ENCODE measurements at regions not wholly inside any gene's neighbourhood (a gene's known extent, or its start where the extent isn't known, plus 50 kb on each side); places are given as distances from the start of the nearest gene placed in this dataset.

- DNase-seq, result no peak
Observed at GRCh38 chr5:96157841-96158291, 196.2 kb upstream of the ELL2 start.

- no peak for DNase-seq
Observed at GRCh38 chr5:96157077-96157780, 195.6 kb upstream of the ELL2 start.

- DNase-seq, result no peak
Observed at GRCh38 chr5:96155147-96155546, 193.5 kb upstream of the ELL2 start.

- no peak for DNase-seq
Observed at GRCh38 chr5:96151891-96152290, 190.2 kb upstream of the ELL2 start.

DNA sequence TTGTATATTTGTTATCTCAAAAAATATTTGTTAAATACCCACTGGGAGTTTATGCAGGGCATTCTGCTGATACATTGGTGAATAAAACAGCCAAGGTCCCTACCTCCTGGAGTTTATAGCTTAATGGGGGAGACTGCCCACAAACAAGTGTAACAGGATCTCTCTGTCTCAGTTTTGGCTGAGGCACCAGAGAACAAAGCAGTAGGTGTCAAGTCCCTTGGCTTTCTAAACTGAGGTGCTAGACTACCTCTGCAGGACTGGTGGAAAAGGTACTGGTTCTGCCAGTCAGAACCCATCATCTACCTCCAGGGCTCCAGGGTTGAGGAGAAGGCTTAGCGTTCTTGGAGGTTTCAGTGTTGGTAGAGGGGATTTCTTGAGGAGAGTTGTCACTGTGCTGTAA is 188.4 kb upstream of the ELL2 start:
- no peak for DNase-seq

- no peak for DNase-seq
Observed at GRCh38 chr5:96149546-96149945, 187.9 kb upstream of the ELL2 start.

DNA sequence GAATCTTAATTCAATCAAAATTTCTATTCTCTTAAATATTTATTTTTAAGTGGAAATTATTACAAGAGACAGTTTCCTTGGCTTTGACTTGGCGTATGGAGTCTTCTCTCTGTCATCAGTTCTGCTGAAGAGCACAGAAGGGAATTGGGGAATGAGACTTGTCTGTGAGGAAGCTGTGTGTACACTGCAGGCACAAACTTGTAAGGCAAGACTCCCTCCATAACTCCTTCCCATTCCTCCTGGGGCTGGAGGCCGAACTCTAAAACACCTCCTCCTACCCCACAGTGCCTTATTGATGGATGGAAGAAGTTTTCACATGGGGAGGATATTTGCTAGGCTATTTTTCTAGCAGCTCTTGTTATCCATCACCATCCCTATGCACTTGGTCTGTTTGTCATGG is 187.4 kb upstream of the ELL2 start:
- DNase-seq, result no peak

GRCh38 chr5:96148376-96148775 is 186.7 kb upstream of the ELL2 start:
- DNase-seq, result no peak

DNA sequence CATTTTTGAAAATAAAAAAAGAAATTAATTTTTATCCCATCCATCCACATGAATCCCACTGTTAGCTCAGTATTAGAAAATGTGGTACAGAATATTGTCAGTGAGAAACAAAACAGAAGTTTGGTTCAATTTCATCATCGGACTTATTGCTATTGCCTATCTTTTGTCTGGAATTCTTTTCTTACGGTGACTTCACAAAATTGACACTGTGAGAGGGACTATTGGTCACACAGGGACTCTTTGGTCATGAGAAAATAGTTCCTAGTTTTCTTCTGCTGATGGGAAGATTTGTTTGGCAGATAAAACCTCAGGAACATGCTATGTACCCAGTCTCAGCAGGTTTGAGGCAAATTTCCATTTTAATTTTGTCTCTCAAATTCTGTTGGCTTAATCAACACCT is 186.2 kb upstream of the ELL2 start:
- DNase-seq, result no peak

GRCh38 chr5:96146675-96147074 is 185.0 kb upstream of the ELL2 start:
- DNase-seq, result no peak

GRCh38 chr5:96144289-96144688 is 182.6 kb upstream of the ELL2 start:
- no peak for DNase-seq

- no peak for DNase-seq
Observed at GRCh38 chr5:96143450-96143849, 181.8 kb upstream of the ELL2 start.

GRCh38 chr5:96142786-96143434 is 181.3 kb upstream of the ELL2 start:
- no peak for DNase-seq

DNA sequence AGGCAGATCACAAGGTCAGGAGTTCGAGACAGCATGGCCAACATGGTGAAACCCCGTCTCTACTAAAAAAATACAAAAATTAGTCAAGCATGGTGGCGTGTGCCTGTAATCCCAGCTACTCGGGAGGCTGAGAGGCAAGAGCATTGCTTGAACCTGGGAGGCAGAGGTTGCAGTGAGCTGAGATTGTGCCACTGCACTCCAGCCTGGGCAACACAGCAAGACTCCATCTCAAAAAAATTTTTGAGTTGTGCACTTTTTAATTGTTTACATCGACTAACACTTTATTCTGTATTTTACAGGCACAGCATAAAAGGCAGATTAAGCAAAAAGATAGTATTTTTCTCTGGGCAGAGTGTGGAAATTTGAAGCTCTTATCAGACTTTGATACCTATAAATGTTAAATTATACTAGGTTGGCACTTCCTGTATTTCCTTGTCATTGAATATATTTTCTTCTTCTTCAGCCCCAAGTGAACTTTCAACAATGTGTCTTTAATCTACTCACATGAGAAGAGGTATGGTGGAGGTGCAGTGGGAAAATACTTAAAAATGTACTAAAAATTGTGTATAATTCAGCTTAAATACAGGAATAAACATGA is 180.6 kb upstream of the ELL2 start:
- no peak for DNase-seq

DNA sequence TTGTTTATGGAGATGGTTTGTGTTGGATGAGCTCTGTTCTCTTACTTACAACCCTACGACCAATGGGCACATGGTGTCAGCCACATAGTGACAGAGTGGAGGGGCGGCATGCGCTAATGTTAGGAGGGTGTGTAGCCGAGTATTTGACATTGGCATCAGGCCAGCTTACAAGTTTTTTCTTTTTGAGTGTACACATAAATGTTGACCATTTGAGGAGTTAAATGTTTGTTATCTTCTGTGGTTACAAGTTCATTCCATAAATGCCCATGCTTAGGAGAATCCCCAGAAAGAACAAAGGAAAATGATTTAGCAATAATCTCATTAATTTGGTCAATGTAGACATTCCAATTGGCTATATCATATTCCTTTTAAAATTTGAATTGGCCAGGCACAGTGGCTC is 180.1 kb upstream of the ELL2 start:
- no peak for DNase-seq

DNA sequence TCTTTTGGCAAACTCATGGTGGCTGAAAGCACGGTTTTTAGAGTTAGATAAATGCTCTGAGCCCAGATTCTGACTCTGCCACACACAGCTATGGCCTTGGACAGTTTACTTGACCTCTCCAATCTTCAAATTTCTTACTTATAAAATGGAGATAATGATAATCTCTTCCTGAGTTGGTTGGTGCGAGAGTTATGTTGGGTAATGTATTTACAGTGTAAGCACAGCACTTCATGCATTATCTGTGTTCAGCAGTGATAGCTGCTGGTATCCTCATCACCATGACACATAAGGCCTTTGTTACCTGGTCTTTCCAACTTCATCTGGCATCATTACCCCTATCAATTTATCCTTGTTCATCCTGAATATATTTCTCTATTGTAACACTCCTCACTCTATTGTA is 178.8 kb upstream of the ELL2 start:
- no peak for DNase-seq

GRCh38 chr5:96140084-96140483 is 178.4 kb upstream of the ELL2 start:
- DNase-seq, result no peak

DNA sequence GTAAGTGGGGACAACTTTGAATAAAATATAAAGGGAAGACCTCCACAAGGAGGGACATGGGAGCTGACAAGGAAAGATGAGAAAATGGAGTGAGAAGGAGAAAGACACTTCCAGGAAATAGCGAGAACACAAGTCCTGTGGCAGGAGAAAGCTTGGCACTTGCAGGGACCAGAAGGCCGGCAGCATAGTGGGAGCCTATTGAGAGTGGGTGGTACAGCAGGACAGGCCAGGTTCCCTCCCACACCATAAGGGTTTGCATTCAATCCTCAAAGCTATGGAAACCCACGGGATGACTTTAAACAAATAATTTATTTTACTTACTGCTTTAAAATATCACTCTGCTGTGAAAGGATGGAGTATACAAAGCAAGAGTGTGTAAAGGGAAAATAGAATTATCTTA is 173.2 kb upstream of the ELL2 start:
- DNase-seq, result no peak

GRCh38 chr5:96133341-96134079 is 171.9 kb upstream of the ELL2 start:
- DNase-seq, result no peak

DNA sequence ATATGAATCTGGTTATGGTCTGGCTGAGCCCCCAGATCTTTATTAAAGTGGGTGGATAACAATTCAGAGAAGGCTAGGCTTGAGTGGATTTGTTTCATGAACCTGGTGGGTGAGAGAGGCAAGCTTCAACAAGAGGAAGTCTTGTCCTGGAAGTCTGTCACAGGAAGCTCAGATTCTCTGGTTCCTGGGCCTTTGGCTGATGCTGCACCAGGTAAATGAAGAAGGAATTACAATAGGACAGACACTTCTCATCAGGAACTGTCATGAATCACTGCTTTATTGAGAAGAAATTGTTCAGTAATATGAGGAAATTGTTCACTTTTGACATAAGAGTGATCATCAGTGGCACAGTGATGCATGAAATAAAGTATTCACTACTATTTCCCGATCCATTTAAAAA is 167.6 kb upstream of the ELL2 start:
- DNase-seq, result no peak

GRCh38 chr5:96128204-96128864 is 166.7 kb upstream of the ELL2 start:
- no peak for DNase-seq

DNA sequence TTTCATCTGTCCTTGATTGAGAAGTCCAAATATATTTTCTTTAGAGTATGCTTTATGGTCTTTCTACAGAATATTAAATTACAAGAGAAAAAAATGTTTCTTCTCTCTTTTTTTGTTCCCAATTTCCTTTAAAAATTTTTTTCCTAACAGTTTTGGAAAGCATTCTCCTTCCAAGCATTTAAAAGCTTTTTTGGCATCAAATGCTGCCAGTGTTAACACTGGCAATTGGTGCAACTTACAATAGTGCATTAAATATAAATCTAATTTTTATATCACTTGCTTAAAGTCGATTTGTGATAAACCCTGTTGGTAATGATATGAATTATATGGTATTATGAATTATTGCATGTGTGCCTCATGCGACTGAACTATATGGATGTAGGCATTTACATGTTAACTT is 165.9 kb upstream of the ELL2 start:
- DNase-seq, result no peak

DNA sequence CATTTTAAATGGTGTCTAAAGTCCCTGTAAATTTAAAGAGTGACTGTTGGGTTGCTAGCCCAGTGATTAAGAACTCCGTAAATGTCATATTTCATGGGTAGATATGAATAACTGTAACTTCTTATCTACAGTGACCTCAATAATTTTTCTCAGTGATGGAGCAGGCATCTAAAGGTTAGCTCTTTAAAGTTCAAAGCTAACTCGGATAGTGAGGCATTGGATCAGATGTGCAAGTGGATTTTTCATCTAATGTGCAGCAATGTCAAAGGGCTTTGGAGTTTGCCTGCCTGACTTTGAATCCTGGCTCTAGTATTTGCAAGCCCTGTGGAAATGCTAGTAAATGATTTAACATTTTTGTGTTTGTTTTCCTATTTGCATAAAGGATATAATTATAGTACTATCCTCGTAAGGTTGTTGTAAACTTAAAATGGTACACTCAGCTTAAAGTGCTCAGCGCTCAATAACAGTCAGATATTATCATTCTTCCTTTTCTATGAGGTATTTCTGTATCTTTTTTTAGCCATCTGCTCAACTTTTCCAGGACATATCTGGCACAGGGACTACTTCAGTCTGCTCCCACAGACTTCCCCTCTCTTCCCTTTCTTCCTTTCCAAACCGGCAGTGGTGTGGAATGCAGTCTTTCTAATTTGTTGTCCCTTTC is 163.7 kb upstream of the ELL2 start:
- DNase-seq, result no peak
